ENCODE measurements at regions not wholly inside any gene's neighbourhood (a gene's known extent, or its start where the extent isn't known, plus 50 kb on each side); places are given as distances from the start of the nearest gene placed in this dataset.

- 25 to 44% methylated on average over 2 to 3 of the region's 3 CpGs for WGBS, 2 donors (ENCODE audit: low coverage in 1 of 2)
- no peak for TF ChIP-seq POLR2A (IDR thresholded peaks at IDR 0.05)
- no peak for TF ChIP-seq POLR2AphosphoS5 (IDR thresholded peaks at IDR 0.05)
- TF ChIP-seq EP300 (IDR thresholded peaks at IDR 0.05), result no peak
- no peak for TF ChIP-seq CTCF (IDR thresholded peaks at IDR 0.05)
These were observed 668.1 kb downstream of the RAPGEF2 start for GRCh38 chr4:159770969-159771368.

GRCh38 chr4:159776961-159777360, 674.1 kb downstream of the RAPGEF2 start:
- H3K36me3 ChIP-seq, result no peaks in the 10 kb centered on the region
- no peak overlapping the region for H3K4me3 ChIP-seq
- H3K9me3 ChIP-seq, result no peaks in the 10 kb centered on the region
- ATAC-seq, result no peak
- no peak overlapping the region for H3K27ac ChIP-seq
- no peaks in the 10 kb centered on the region for H3K4me1 ChIP-seq
- 53 to 54% methylated on average over 2 of the region's 2 CpGs for WGBS, 2 donors (ENCODE audit: low coverage in 1 of 2)
- no peaks in the 10 kb centered on the region for H3K27me3 ChIP-seq
- TF ChIP-seq POLR2A (IDR thresholded peaks at IDR 0.05) (no peak), POLR2AphosphoS5 (IDR thresholded peaks at IDR 0.05) (no peak), EP300 (IDR thresholded peaks at IDR 0.05) (no peak), CTCF (IDR thresholded peaks at IDR 0.05) (no peak)

More at GRCh38 chr4:159770969-159771368, 668.1 kb downstream of the RAPGEF2 start:
- no peak overlapping the region for H3K27ac ChIP-seq
- no peaks in the 10 kb centered on the region for H3K36me3 ChIP-seq
- H3K9me3 ChIP-seq, result no peaks in the 10 kb centered on the region
- no peaks in the 10 kb centered on the region for H3K4me1 ChIP-seq
- no peak for ATAC-seq
- H3K4me3 ChIP-seq, result no peak overlapping the region
- H3K27me3 ChIP-seq, result no peaks in the 10 kb centered on the region

GRCh38 chr4:159777689-159778088, 674.8 kb downstream of the RAPGEF2 start:
- Histone ChIP-seq H3K4me3 (no peak overlapping the region), H3K4me1 (no peaks in the 10 kb centered on the region), H3K9me3 (no peaks in the 10 kb centered on the region), H3K36me3 (no peaks in the 10 kb centered on the region), H3K27ac (no peak overlapping the region), H3K27me3 (no peaks in the 10 kb centered on the region)
- ATAC-seq, result no peak
- TF ChIP-seq EP300 (IDR thresholded peaks at IDR 0.05) (no peak), POLR2AphosphoS5 (IDR thresholded peaks at IDR 0.05) (no peak), POLR2A (IDR thresholded peaks at IDR 0.05) (no peak), CTCF (IDR thresholded peaks at IDR 0.05) (no peak)
- WGBS, 2 donors (ENCODE audit: low coverage in 1 of 2), result 63 to 69% methylated on average over 2 to 4 of the region's 4 CpGs

- TF ChIP-seq POLR2AphosphoS5 (IDR thresholded peaks at IDR 0.05), result no peak
- no peak for TF ChIP-seq CTCF (IDR thresholded peaks at IDR 0.05)
- no peak for TF ChIP-seq EP300 (IDR thresholded peaks at IDR 0.05)
- TF ChIP-seq POLR2A (IDR thresholded peaks at IDR 0.05), result no peak
- H3K4me3 ChIP-seq, result no peak overlapping the region
- H3K27ac ChIP-seq, result no peak overlapping the region
- no peaks in the 10 kb centered on the region for H3K36me3 ChIP-seq
- H3K27me3 ChIP-seq, result no peaks in the 10 kb centered on the region
- no peaks in the 10 kb centered on the region for H3K9me3 ChIP-seq
- no peaks in the 10 kb centered on the region for H3K4me1 ChIP-seq
- no peak for ATAC-seq
These were observed 675.4 kb downstream of the RAPGEF2 start for GRCh38 chr4:159778298-159778697.

GRCh38 chr4:159779716-159780115, 676.8 kb downstream of the RAPGEF2 start:
- H3K27ac ChIP-seq, result no peak overlapping the region
- no peaks in the 10 kb centered on the region for H3K27me3 ChIP-seq
- ATAC-seq, result no peak
- 31 to 35% methylated on average over 3 of the region's 3 CpGs for whole genome bisulfite sequencing, 2 donors (ENCODE audit: low coverage in 1 of 2)
- H3K4me3 ChIP-seq, result no peak overlapping the region
- no peaks in the 10 kb centered on the region for H3K9me3 ChIP-seq
- TF ChIP-seq EP300 (IDR thresholded peaks at IDR 0.05) (no peak), POLR2A (IDR thresholded peaks at IDR 0.05) (no peak), CTCF (IDR thresholded peaks at IDR 0.05) (no peak)
- H3K36me3 ChIP-seq, result no peaks in the 10 kb centered on the region
- H3K4me1 ChIP-seq, result no peaks in the 10 kb centered on the region

All from gastroesophageal sphincter (tissue), 4 donors.